HG03469 (cell line): ENCODE measurements at regions not wholly inside any gene's neighbourhood (a gene's known extent, or its start where the extent isn't known, plus 50 kb on each side); places are given as distances from the start of the nearest gene placed in this dataset.

Experiments used
- ATAC-seq: cut with Tn5 transposase; IDR thresholded peaks from one replicate; pipeline ENCODE4 v1.9.1; 2021; ENCODE audit warnings: mild to moderate bottlenecking, moderate library complexity, moderate number of reproducible peaks; ENCODE audit not compliant: unreplicated experiment

DNA sequence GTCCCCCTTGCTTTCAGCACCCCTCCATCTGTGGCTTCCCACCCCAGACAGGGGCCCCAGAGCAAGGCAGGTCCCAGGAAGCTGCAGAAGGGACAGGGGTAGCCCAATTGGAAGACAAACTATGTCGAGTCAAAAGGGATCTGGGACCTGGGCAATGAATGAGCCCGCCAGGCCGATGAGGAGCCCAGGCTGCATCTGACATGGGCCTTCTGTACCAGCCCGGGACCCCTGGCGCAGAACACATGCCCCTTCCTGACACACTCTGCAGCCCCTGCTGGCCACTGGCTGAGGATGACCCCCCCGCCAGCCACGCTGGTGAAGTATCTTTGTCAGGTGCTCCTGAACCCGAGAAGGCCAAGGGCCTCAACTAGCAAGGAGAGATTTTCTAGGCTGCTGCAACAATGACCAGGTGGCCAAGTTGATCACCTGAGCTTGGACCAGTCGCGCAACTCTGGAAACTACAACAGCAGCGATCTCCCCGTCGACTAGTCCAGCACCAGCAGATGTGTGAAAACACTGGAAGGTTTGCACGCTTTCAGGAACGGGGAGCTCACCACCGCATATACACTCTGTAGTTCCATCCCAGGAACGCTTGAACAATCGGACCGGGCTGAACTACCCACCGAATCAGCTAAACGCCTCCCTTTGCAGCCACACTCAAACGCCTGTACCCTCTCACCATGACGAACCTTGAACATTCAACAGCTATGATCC, 119.0 kb downstream of the NCOR2 start:
- ATAC-seq: no peak

DNA sequence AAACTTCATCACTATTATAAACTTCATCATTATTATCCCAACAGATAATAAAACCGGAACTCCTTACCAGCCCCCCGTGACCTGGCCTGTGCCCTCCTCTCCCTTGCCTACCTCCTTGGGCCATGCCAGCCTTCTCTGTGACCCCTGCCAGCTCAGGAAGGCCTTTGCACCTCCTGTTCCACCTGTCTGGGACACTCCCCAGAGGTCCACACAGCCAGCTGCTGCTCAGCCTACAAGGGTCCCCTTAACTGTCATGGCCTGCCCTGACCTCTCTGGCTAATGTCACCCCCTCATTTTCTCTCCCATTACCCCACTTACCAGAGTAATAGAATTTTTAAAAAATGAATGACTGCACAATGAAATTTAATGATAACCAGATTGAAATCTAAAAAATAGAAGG, 121.0 kb downstream of the NCOR2 start:
- no peak for ATAC-seq

DNA sequence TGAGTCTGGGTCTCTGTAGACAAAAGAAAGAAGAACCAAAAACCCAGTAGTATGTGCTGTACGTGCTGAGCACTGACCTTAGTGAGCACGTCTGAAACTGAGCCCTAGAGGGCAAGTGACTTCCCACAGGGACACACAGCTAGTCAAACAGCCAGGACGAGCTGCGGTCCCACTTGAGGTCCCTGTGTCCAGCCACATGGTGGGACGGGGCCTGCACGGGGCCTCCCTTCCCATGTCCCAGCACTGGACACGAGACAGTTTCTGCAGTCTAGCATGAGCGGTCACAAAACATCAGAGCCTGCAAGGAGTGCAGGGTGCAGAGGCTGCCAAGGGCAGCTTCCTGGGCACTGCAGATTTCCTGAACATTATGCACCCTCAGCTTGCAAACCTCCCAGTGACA, 121.6 kb downstream of the NCOR2 start:
- no peak for ATAC-seq

DNA sequence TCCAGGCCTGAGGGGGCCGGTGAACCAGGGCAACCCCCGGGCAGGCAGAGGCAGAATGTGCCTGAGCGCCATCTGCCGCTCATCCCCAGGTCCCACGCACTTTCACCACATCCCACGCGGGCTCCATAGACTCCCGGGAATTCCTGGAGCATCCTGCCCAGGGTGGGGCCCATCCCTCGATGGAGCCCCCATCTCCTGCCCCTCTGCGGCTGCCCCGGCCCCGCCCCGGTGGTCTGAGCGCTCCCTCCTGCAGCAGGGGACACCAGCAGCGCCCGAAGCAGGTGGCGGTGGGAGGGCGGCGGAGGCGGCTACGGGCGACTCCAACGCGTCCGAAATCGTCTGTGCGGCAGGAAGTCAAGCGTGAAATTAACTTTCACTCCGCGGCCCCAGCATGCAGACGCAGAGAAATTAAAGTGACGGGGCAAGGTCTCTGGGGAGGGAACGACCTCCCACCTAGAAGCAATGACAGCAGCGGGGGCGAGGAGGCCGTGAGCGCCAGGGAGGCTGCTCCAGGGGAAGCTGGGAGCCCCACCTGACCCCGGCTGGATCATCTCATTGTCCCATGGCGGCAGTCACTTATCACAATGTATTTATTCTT, 122.2 kb downstream of the NCOR2 start:
- ATAC-seq: no peak

DNA sequence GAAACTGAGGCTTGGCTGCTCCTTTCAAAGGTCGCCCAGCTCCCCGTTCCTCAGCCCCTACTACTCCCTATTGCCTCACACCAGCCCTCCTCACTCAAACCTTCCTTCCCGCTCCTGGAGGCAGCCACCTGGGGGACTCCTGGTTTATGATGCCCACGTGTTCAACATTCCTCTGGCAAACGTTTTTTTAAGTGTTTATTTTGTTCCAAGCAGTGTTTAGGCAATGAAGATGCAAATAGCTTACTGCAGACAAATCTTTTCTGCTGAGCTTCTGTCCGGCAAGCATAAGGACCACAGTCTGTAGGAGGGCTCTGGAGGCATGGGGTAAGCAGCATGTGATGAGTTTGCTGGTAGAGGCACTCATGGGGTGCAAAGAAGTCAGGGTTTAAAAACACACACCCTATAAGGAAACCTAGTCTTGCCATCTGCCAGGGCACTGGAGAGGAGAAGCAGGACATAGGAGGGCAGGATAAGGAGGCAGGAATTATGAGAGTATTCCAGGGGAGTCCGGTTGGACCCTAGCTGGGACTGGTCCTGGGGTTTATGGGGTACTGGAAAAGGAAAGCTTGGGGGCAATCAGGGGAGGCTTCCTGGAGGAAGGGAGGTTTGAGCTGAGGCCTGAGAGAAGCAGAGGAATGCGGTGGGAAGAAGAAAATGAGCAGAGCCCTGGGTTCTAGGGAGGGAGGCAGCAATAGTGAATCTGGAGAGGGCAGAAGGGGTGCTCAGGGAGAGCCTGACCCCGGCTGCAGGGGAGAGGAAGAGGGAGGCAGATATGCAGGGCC, 123.3 kb downstream of the NCOR2 start:
- ATAC-seq: no peak

DNA sequence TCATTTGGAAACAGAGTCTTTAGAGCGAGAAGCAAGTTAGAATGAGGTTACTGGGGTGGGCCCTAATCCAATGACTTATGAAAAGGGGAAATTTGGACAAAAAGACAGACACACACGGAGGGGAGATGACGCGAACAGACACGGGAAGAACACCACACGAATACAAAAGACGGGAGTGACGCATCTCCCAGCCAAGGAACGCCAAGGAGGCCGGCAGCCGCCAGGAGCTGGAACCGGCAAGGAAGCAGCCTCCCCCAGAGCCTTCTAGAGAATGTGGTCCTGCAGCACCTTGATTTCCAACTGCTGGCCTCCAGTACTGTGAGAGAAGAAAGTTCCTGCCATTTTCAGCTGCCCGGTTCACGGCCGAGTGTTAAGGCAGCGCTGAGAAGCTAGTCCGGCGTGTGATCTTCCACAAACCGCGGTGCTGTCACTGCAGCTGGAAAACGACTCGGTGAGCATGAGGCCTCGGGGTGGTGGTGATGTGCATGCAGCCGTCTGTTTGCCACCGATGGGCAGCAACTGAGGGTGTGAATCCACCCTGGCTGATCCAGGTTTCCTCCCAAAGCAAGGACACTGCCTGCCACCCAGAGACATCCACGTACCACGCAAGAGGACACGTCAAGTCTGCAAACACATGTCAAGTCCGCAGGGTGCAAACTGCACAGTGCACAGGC, 124.5 kb downstream of the NCOR2 start:
- ATAC-seq: no peak

DNA sequence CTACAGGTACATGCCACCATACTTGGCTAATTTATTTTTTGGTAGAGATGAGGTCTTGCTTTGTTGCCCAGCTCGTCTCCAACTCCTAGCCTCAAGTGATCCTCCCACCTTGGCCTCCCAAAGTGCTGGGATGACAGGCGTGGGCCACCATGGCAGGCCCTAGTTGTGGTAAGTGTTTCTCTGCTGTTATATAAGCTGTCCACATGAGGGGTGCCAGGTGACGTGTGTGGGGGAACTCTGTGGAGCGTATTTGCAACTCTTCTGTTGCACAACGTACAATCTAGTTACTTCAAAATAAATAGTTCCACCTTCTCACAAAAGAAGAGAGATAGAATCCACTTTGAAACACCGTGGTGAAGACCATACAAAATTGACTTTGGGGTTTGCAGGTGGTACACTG, 125.1 kb downstream of the NCOR2 start:
- no peak for ATAC-seq

DNA sequence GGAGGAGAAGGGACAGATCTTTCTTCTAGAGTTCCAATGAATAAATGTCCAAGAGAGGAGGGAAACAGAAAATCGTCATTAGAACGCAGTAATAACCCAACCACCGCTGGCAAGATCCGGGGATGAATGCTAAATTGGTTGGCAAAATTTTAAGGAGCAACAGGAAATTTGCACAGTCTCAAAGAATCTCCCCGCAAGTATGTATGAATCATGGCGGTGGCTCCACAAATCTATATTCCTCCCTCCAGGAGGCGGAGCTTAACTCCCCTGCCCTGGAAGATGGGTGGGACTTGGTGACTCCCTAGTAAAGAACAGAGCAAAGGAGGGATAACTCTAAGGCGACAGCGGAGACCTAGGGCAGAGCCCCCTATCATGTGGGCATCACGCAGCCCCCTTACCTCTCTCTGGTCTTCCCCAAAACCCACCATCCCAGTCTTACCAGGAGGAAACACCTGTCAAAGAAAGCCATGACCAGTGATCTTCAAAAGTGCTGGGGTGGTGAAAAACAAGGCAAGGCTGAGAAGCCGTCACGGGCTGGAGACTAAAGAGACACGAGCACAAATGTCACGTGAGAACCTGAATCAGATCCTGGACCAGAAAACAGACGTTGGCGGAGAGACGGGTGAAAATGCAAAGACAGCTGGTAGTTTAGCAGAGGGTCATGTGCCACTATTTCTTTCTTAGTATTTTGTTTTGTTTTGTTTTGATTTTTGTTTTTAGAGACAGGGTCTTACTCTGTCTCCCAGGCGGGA, 125.8 kb downstream of the NCOR2 start:
- ATAC-seq: no peak

DNA sequence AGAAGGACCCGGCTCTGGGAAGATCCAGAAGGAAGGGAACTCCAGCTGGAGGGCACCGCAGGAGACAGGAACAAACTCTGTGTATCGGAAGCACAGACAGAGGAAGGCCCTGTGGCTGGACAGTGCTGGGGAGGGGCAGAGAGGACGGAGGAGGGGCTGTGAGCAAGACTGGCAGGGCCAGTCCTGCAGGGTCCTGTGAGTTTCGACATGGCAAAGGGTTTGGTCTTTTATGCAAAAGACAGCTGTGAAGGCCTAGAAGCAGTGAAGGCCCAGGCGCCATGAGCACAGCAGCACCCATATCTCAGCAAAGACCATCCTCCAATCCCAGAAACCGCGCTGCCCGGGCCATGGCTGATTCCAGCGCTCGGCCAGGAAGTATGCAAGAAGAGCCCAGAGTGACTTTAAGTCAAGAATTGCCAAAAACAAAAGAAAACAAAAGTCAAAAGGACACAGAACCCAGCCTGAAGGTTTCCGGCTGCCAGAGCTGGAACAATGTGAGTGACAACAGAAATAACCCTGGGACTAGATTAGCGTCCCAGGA, 126.5 kb downstream of the NCOR2 start:
- no peak for ATAC-seq

DNA sequence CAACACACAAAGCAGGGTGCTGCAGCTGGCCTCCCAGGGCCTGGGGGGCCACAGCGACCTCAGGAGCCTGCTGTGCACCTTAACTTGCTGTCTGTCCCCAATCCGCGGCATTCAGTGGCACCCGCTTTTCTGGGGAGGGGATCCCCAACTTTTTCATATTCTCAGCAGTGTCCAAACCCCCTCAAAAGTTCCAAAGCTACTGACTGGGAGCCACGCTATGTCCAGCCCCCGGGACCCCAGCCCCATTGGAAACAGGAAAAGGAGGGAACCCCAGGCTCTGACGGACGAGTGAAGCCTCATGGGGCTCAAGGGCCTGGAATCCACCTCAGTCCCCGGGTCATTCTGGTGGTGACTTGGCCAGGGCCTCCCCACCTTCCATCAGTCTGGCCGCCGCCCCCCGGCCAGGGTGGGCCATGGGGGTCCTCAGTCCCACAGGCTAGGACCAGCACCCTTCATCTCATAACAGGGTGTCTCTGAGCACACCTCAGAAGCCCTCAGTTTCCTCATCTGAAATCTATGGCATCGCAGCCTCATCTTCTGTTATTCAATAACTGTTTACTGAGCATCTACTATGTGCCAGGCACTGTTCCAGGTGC, 127.3 kb downstream of the NCOR2 start:
- no peak for ATAC-seq

DNA sequence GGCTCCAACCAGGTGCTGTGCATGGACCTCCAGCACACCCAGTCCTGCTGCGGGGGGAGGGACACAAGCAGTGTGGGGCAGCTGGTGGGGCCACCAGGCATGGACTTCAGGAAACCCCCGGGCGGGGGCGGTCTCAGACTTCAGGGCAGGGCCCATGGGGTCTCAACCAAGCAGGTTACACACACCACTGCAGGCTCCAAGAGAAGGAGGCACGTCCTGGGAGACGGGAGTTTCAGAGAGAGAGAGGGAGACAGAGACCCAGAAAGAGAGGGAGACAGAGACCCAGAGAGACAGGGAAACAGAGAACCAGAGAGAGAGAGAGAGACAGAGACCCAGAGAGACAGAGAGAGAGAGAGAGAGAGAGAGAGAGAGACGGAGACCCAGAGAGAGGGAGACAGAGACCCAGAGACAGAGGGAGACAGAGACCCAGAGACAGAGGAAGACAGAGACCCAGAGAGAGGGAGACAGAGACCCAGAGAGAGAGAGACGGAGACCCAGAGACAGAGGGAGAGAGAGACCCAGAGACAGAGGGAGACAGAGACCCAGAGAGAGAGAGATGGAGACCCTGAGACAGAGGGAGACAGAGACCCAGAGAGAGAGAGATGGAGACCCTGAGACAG, 128.9 kb downstream of the NCOR2 start:
- no peak for ATAC-seq

DNA sequence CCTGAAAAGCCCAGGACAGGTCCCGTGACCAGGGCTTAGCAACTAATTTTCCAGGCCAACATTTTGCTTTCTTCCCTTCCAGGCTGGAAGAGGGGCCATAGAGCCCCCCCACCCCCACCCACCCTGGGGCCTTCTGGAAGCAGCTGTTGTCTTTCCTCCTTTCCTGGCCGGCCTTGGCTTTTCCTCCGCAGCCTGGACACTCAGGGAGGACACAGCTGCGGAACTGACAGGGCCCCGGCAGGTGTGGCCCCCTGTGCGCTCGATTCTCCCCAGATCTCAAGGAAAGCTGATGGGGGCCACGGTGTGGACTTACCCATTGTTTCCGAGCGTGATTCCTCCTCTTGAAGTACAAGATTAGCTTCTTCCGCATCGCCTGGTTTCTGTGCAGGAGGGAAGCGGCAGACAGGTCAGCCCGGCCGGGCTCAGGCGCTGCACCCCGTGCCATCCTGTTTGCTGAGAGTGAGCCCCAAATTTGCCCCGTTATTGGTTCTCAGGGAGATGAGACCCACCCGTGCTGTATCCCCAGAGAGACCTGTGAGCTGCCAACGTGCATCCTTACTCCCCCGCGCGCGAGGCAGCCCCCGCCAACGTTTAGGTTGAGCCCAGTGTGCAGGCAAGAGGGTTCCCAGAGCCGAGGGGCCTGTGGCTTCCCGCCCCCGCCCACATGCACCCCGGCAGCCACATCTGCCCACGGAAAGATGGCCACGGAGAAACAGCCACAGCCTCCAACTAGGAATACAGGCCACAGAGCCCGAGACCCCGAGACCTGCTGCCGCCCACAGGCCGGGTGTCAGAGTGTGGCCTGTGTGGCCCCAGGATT, 129.6 kb downstream of the NCOR2 start:
- ATAC-seq: no peak

DNA sequence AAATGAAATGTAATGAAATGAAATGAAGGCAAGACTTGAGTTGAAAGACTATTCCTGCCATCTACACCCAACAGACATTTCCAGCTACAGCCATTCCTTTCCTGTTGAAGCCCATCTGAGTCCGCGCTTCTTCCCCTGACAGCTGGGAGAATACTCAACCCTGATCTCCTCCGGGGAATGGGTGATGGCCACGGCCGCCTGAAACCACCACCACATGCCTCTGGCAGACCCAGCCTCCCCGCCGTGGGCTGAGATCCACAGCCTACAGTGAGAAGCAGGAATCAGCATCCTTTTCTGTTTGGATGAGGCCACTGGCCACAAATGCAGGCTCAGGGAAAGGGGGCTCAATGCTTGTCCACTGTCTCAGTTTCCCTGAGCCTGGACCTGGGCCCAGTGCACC, 130.3 kb downstream of the NCOR2 start:
- no peak for ATAC-seq

DNA sequence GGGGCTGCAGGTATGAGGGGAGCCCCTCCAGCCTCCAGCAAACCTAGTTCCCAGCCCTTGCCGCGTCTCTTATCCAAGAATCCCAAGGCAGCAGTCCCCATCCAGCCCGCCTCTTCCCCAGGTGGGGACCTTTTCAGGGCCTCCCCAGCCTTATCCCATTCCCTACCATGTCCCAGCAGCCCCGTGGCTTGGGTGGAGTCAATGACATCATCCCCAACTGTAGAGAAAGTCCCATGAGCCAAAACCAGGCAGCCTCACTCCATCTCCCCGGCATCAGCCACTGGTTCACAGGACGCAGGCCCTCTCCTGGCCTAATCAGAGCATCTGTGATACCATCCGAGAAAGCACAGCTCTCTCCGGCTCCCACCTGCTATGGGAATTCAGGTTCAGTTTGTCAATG, 131.0 kb downstream of the NCOR2 start:
- no peak for ATAC-seq

DNA sequence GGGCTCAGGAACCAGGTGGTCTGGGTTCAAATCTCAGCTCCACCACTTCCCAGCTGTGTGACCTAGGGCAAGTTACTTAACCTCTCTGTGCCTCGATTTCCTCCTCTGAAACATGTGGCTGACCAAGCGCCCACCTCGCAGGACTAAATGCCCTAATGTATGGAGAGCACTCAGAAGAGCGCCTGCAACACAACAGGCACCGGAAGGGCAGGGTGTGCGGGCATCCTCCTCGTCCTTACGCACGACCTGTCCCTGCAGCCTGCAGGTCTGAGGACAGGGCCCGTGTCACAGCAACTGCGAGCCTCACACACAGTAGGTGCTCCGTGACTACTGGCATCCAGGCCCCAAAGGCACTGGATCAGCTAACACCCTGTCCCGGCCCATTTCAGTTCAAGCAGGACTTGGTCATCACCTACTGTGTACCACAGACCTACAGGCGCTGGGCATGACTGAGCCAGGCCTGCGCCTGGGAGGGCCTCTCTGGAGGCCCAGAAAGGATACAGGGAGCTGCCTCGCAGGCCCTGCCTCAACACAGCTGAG, 131.5 kb downstream of the NCOR2 start:
- no peak for ATAC-seq

DNA sequence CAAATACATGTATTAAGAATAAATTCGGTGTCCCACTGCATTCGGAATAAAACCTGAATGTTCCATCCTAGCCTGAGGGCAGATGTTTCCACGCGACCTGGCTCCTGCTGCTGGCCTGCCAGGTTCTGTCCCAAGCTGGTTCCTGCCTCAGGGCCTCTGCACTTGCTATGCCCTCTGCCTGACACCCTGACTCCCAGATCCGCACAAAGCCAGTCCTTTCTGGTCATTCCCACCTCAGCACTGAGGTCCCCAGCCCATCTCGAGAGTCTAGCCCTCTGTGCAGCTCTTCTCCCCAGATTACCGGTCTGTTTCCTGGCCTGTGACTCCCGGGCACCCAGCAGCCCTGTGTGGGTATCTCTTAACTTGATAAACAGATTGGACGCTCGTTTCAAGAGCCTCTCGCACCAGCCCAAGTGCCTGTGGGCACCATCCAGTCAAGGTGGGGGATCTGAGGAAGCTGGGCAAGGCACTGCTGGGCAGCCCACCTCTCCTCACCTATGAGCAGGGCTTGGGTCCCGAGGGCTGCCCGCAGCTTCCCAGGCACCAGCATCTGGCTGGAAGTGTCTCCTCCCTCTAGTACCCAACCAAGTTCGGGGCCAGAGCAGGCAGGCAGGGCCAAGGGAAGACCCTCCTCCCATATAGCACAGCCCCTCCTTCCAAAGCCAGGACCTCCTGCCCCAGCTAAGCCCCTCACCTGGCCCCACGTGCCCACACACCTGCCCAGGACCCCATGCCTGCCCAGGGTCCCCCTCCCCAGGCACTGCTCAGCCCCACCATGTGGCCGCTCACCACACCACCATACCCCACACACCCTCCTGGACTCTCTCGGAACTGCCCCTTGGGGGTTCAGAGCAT, 132.2 kb downstream of the NCOR2 start:
- no peak for ATAC-seq

DNA sequence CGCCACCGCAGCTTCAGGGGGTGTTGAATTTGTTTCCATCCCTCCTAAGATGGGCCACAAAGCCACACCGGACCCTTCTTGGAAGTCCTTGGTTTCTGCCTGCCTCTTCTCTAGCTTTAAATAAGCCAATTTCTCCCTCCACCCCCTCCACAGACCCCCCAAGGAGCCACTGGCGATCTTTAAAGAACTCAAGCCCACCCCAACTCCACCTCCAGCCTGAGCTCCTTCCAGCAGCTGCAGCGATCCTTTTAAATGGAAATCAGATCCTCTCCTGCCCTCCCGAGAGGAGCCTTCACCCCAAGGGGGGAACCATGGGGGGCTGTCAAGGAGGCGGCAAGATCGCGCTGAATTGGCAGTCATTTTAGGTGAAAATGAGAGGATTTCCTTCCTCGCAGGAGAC, 133.1 kb downstream of the NCOR2 start:
- ATAC-seq: no peak

DNA sequence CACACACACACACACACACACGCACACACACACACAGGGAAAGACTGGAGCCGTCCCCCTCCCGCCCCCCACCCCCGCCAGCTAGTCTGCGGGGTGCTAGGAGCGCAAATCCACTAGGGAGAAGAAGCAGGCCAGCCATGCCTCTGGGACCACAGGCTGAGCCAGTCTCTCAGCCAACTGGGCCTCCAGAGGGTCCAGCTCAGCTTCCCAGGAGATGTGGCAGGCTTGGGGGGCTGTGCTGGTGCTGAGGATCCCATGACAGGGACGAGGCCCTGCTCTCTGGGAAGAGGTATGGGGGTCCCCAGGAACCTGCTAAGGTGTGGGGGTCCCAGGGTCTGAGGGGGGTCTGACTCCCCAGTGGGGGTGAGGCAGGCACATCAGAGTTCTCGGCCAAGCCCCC, 133.5 kb downstream of the NCOR2 start:
- ATAC-seq: no peak
